Amniotic epithelial cell (primary cell): ENCODE measurements at regions not wholly inside any gene's neighbourhood (a gene's known extent, or its start where the extent isn't known, plus 50 kb on each side); places are given as distances from the start of the nearest gene placed in this dataset.

Experiments used
- DNase-seq: peaks from one replicate; pipeline ENCODE4 v3.0.0-alpha.2; 2010; ENCODE audit warnings: low read depth

GRCh38 chr21:14722841-14723483 is 176.8 kb upstream of the SAMSN1 start:
- no peak for DNase-seq

DNA sequence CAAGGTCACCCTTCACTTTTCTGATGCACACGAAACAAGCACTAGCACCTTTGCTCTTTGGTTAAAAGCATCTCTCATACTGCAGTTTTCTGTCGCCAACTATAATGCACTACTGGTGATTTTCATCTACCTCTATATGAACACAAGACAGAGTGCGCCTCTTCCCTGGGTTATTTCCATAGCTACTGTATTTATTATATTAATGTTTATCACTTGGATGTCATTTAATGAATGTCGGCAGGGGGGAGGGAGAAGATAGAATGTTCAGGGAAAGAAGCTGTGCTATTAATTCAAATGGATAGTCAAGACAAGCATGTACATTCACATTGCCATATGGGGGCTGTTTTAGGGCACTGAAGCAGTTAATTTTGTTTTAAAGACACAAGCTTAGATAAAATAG is 174.1 kb upstream of the SAMSN1 start:
- DNase-seq, result no peak

GRCh38 chr21:14718951-14719350 is 172.8 kb upstream of the SAMSN1 start:
- no peak for DNase-seq

DNA sequence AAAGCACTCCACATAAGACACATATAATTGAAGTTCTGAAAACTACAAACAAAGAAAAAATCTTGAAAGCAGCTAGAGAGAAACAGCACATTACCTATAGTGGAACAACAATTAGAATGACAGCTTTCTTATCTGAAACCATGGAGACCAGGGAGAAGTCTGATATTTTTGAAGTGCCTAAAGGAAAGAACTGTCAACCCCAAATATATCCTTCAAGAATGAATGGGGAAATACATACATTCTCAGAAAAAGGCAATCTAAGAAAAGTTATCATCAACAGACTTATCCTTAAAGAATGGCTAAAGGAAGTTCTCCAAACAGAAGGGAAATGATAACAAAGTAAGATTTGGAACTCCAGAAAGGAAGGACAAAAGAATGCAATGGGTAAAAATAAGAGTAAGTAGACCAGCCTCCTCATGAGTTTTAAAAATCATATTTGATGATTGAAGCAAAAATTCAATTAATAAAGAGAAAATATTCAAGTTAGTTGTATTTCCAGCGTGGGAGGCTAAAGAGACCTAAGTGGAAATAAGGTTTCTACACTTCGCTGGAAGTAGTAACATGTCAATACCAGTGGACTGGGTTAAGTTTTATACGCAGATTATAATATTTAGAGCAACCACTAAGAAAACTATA is 170.8 kb upstream of the SAMSN1 start:
- DNase-seq, result no peak

GRCh38 chr21:14713109-14713508 is 167.0 kb upstream of the SAMSN1 start:
- no peak for DNase-seq

DNA sequence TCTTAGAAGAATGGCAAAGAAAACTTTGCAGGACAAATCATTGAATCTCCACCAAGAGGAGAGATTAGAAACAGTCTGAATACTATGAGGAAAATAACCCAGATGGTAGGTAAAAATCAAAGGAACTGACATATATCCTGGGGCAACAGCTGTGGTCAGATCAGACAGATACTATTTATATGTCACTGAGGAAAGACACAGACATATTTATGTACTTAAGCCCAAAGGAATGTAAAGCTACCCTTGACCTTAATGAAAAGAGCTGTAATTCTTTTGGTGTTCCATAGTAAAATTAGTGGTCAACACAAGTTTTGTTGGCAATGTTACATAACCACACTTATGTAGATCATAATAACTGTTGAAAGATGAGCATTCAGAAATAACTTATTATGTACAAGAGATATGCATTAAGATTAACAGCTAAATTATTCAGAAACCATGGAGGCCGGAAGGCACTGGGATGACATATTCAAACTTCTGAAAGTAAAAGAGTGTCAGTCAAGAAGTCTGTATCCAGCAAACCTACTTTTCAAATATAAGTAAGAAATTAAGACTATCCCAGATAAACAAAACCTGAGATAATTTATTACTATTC is 166.1 kb upstream of the SAMSN1 start:
- no peak for DNase-seq

- DNase-seq, result no peak
Measured at GRCh38 chr21:14711287-14711686, 165.2 kb upstream of the SAMSN1 start.

DNA sequence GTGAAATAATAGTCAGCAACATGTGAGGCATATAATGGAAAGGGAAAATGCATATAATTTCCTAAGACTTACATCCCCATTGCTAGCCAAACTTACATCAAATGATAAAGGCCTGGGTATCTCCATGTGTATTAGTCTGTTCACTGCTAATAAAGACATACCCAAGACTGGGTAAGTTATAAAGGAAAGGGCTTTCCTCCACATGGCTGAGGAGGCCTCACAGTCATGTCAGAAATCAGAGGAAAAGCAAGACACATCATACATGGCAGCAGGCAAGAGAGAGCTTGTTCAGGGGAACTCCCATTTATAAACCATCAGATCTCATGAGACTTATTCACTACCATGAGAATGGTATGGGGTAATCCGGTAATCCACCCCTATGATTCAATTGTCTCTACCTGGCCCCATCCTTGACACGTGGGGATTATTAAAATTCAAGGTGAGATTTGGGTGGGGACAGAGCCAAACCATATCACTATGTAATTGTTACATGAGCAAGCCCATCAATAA is 161.5 kb upstream of the SAMSN1 start:
- DNase-seq, result no peak

GRCh38 chr21:14706712-14707510 is 160.8 kb upstream of the SAMSN1 start:
- no peak for DNase-seq

DNA sequence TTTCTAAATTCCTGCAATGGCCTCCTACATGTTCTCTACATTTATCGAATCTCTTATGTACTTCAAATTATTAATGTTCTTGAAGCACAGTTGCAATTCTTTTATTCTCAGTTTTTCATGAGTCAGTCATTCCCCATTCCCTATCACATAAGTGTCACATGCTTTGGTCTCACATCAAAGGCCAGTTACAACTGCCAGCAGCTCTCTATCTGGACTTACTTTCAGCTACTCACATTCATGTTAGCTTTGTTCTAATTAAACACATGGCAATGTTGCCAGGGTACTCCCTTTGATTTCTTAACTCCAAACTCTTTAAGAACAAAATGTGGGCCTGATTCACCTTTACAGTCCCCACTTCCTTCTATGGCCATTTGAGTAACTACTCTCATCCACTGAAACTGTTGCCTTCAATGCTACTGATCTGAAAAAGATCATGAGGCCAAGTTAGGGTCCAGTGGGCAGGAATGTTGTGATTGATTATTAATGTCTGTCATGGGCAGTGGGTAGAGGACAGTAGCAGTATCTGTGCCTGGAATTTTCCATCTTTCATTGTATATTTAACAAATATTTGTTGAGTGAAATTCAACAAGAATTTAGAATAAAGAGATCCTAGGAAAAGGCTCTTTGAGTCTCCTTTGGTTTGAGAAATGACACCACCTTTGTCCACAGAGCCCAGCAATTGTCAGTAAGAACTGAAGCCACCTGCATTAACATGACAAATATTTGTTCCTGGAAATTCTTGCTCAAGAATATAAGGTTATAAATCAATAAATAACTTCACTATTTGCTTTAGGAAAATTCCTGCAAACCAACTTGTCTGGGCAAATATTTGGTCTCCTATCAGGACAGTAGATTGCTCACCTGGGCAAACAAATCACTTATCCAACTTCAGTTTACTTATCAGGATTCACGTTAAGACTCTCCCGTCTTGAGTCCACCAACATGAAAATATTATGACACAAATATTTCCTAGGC is 153.6 kb upstream of the SAMSN1 start:
- no peak for DNase-seq

DNA sequence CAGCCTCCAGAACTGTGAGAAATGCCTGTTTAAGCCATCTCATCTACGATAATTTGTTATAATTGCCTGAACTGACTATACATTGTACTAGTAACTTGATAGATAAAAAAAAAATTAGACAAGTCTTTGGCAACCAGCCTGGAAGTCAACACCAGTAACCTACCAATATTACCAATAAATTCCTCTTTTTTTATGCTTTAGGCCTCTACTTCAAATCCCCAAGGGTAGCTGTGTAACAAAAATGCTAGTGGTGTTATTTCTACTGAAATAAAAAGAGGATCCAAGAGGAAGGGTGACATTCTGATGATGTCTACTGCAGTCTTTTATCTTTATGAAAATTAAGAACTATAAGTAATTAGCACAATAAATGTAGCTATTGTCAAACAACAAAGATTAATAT is 151.7 kb upstream of the SAMSN1 start:
- no peak for DNase-seq

DNA sequence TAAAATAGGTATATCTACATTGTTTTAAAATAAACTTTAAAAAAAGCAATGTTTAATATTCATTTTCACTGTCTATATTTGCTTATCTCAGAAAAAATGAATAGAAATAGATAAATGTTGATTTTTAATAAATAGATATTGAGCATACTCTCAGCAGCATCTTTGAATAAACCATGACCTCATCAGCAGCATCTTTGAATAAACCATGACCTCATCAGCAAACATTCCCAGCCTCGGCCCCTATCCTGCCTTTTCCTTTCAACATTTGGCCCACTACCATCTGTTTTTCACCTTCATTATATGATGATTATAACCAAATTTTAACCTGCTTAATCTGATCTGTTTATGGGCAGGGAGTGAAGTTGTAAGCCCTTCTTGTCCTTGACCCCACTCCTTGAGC is 148.7 kb upstream of the SAMSN1 start:
- DNase-seq, result no peak

GRCh38 chr21:14693997-14694396 is 147.9 kb upstream of the SAMSN1 start:
- DNase-seq, result no peak

DNA sequence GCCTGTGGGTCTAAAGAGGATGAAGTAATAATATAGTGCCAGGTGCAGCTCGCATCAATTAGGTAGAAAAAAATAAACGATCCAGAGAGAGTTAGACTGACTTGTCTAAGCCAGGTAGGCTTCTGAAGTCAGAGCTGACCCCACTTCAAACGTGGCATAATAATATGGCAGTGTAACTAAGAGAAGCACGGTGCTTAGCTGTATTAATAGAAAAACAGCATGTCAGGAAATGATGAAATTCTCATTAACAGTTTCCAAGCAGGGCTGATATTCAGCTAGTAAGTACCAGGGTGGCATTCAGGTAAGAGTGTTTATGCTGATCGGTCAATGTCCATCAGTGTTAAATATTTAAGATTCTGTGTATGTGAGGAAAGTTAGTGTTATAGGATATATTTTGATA is 145.8 kb upstream of the SAMSN1 start:
- no peak for DNase-seq

GRCh38 chr21:14690886-14691285 is 144.8 kb upstream of the SAMSN1 start:
- DNase-seq, result no peak

DNA sequence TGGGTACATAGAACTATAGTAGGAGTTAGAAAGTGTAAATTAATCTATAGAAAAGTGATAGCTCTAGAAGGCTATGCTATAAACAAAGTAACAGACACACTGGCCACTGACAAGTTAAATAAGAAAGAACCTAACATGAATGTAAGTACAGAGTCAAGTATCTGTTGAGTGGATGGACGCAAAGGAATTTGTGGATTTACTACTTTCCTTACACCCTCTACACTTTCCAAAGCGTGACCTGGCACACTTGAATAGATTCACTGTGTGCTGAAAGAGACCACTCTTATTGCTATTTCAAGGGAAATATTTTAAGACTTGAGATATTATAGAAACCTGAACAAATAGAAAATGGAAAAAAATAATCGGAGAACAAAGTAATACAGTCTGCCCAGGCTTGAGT is 142.8 kb upstream of the SAMSN1 start:
- DNase-seq, result no peak

DNA sequence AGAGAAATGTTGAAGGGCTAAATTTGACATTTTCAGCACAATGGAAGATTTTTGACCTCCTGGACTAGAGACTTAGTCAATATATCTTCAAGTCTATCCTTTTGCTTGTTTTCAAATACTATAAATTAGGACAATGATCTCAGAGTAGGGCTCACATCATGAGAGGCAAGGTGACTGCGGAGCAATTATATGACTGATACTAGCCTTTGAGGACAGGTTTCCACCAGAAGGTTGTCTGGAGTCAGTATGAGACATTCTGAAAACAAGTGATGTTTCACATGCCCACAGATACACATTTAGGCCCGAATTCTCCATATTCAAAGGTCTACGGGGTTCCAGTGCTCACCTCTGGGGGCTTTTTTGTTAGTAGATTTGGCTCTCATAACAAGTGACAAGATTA is 142.3 kb upstream of the SAMSN1 start:
- no peak for DNase-seq

- DNase-seq, result no peak
Measured at GRCh38 chr21:14687268-14687625, 141.1 kb upstream of the SAMSN1 start.

- DNase-seq, result no peak
Measured at GRCh38 chr21:14686466-14687267, 140.6 kb upstream of the SAMSN1 start.

- DNase-seq, result no peak
Measured at GRCh38 chr21:14685568-14685967, 139.5 kb upstream of the SAMSN1 start.

GRCh38 chr21:14684071-14684470 is 138.0 kb upstream of the SAMSN1 start:
- DNase-seq, result no peak
